ENCODE measurements at regions not wholly inside any gene's neighbourhood (a gene's known extent, or its start where the extent isn't known, plus 50 kb on each side); places are given as distances from the start of the nearest gene placed in this dataset.

GRCh38 chr3:59138966-59139365 is 89.1 kb upstream of the CFAP20DC start:
- TF ChIP-seq POLR2A (IDR thresholded peaks at IDR 0.05; ENCODE audit: low read depth) (no peak), EP300 (IDR thresholded peaks at IDR 0.05) (no peak), POLR2AphosphoS5 (IDR thresholded peaks at IDR 0.05) (no peak)
- TF ChIP-seq, protein P1, sequence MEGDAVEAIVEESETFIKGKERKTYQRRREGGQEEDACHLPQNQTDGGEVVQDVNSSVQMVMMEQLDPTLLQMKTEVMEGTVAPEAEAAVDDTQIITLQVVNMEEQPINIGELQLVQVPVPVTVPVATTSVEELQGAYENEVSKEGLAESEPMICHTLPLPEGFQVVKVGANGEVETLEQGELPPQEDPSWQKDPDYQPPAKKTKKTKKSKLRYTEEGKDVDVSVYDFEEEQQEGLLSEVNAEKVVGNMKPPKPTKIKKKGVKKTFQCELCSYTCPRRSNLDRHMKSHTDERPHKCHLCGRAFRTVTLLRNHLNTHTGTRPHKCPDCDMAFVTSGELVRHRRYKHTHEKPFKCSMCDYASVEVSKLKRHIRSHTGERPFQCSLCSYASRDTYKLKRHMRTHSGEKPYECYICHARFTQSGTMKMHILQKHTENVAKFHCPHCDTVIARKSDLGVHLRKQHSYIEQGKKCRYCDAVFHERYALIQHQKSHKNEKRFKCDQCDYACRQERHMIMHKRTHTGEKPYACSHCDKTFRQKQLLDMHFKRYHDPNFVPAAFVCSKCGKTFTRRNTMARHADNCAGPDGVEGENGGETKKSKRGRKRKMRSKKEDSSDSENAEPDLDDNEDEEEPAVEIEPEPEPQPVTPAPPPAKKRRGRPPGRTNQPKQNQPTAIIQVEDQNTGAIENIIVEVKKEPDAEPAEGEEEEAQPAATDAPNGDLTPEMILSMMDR (IDR thresholded peaks at IDR 0.05), result no peak
